ENCODE measurements at regions not wholly inside any gene's neighbourhood (a gene's known extent, or its start where the extent isn't known, plus 50 kb on each side); places are given as distances from the start of the nearest gene placed in this dataset.

DNA sequence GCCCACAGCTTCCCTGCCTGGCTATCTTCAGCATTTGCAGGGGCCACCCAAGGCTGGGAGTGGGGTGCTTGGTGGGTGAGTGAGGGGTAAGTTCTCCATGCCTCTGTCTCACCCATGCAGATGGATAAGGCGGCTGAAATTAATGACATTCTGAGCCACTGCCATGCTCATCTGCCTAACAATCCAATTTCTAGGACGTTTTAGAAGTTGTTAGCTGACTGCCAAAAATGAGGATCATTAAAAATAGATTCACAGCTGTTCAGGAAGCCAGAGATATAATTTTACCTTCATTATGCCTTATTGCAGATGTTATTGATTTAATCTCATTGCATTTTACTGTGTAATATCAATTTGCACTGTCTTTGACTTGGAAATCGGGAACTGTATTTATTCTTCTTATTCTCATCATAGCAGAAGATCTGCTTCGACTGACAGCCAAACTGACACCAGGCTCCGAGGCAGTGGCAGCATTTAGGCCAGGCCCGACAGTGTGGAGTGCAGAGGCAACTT lies 334.4 kb upstream of the NPVF start:
- Histone ChIP-seq H3K36me3 (ENCODE audit: control insufficient read depth, insufficient read depth, low read length) (no peaks in the 10 kb centered on the region), H2AFZ (no peak overlapping the region), H3K9ac (no peak overlapping the region), H3K4me1 (no peaks in the 10 kb centered on the region), H3K4me2 (ENCODE audit: low read length) (no peak overlapping the region), H3K9me3 (ENCODE audit: control insufficient read depth, low read length) (no peaks in the 10 kb centered on the region), H3K4me3 (ENCODE audit: low read depth, low read length) (no peak overlapping the region), H3K27ac (no peak overlapping the region), H3K79me2 (no peaks in the 10 kb centered on the region), H3K27me3 (ENCODE audit: control insufficient read depth, insufficient read depth, low read length) (no peaks in the 10 kb centered on the region)
- TF ChIP-seq, protein P1, sequence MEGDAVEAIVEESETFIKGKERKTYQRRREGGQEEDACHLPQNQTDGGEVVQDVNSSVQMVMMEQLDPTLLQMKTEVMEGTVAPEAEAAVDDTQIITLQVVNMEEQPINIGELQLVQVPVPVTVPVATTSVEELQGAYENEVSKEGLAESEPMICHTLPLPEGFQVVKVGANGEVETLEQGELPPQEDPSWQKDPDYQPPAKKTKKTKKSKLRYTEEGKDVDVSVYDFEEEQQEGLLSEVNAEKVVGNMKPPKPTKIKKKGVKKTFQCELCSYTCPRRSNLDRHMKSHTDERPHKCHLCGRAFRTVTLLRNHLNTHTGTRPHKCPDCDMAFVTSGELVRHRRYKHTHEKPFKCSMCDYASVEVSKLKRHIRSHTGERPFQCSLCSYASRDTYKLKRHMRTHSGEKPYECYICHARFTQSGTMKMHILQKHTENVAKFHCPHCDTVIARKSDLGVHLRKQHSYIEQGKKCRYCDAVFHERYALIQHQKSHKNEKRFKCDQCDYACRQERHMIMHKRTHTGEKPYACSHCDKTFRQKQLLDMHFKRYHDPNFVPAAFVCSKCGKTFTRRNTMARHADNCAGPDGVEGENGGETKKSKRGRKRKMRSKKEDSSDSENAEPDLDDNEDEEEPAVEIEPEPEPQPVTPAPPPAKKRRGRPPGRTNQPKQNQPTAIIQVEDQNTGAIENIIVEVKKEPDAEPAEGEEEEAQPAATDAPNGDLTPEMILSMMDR (IDR thresholded peaks at IDR 0.05) = no peak

DNA sequence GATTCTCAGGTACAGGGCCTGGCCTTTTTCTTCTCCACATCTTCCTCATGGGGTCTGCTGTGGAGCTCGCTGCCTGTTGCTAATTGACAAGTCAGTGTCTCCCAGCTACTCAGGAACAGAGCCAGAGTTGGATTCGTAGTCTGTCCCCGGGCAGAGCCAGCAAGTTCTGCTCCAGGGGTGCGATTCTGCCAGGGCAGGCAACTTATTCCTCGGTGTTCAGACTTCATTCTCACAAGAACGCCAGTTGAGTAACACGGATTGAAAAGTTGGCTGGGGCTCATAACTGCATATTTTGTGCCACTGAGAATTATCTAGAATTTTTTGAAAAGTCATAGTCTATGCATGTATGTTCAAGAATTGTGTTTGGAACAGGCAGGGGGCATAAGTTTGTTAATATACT lies 336.7 kb upstream of the NPVF start:
- no peaks in the 10 kb centered on the region for H3K4me1 ChIP-seq
- no peaks in the 10 kb centered on the region for H3K27me3 ChIP-seq (ENCODE audit: control insufficient read depth, insufficient read depth, low read length)
- H3K4me2 ChIP-seq (ENCODE audit: low read length) = no peak overlapping the region
- no peaks in the 10 kb centered on the region for H3K79me2 ChIP-seq
- no peaks in the 10 kb centered on the region for H3K9me3 ChIP-seq (ENCODE audit: control insufficient read depth, low read length)
- no peaks in the 10 kb centered on the region for H3K36me3 ChIP-seq (ENCODE audit: control insufficient read depth, insufficient read depth, low read length)
- H3K27ac ChIP-seq = no peak overlapping the region
- no peak overlapping the region for H3K4me3 ChIP-seq (ENCODE audit: low read depth, low read length)
- H3K9ac ChIP-seq = no peak overlapping the region
- TF ChIP-seq, protein P1 (IDR thresholded peaks at IDR 0.05) = no peak
- H2AFZ ChIP-seq = no peak overlapping the region

DNA sequence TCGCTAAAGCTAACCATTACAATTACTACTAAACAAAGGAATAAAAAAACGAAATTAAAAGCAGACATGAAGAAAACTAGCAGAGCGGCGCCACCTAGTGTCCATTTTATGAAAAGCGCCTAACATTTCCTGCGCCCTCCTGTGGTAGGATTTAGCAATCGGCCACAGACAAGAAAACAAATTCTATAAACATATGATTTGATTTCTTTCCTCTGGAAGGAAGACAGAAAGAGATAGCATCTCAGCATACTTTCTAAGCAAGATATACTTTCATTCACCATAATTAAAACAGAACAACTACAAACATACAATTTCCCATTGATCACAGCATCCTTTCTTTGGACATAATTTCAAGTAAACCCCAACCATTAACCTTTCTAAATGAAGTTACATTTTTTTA lies 337.7 kb upstream of the NPVF start:
- Histone ChIP-seq H3K4me3 (ENCODE audit: low read depth, low read length) (peak overlapping the region; percentile 29), H2AFZ (no peak overlapping the region), H3K27ac (no peak overlapping the region)

DNA sequence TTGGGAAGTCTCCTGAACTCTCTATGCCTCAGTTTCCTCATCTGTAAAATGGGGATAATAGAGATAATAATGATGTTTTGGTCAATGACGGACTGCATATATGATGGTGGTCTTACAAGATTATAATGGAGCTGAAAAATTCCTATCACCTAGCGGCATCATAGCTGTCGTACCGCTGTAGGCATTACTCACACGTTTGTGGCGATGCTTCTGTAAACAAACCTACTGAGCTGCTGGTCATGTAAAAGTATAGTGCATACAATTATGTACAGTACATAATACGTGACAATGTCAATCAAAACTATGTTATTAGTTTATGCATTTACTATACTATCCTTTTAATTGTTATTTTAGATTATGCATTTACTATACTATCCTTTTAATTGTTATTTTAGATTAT lies 339.1 kb upstream of the NPVF start:
- Histone ChIP-seq H3K36me3 (ENCODE audit: control insufficient read depth, insufficient read depth, low read length) (no peaks in the 10 kb centered on the region), H2AFZ (no peak overlapping the region), H3K27ac (no peak overlapping the region), H3K9me3 (ENCODE audit: control insufficient read depth, low read length) (no peaks in the 10 kb centered on the region), H3K79me2 (no peaks in the 10 kb centered on the region), H3K4me3 (ENCODE audit: low read depth, low read length) (no peak overlapping the region), H3K4me1 (no peaks in the 10 kb centered on the region), H3K27me3 (ENCODE audit: control insufficient read depth, insufficient read depth, low read length) (no peaks in the 10 kb centered on the region), H3K9ac (no peak overlapping the region), H3K4me2 (ENCODE audit: low read length) (no peak overlapping the region)
- TF ChIP-seq, protein P1 (IDR thresholded peaks at IDR 0.05) = no peak

More for the DNA sequence above, 337.7 kb upstream of the NPVF start:
- Histone ChIP-seq H3K36me3 (ENCODE audit: control insufficient read depth, insufficient read depth, low read length) (no peaks in the 10 kb centered on the region), H3K4me2 (ENCODE audit: low read length) (no peak overlapping the region), H3K9me3 (ENCODE audit: control insufficient read depth, low read length) (no peaks in the 10 kb centered on the region), H3K79me2 (no peaks in the 10 kb centered on the region), H3K27me3 (ENCODE audit: control insufficient read depth, insufficient read depth, low read length) (no peaks in the 10 kb centered on the region), H3K9ac (no peak overlapping the region), H3K4me1 (no peaks in the 10 kb centered on the region)
- TF ChIP-seq, protein P1 (IDR thresholded peaks at IDR 0.05) = peak; percentile 100

DNA sequence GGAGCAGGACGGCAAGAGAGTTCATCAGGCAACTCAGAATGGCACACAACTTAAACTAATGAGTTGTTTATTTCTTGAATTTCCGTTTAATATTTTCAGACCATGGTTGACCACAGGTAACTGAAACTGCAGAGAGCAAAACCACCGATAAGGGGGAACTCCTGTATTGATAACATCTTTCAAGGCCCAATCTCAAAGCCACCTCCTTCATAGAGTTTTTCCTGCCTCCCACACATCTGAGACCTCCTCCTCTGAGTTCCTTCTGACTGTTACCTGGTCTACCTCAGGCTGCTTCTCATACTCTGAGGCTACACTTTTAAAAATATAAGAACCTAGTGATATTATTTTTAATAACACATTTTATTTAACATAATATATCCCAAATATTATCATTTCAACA lies 341.5 kb upstream of the NPVF start:
- Histone ChIP-seq H3K36me3 (ENCODE audit: control insufficient read depth, insufficient read depth, low read length) (no peaks in the 10 kb centered on the region), H3K9me3 (ENCODE audit: control insufficient read depth, low read length) (no peaks in the 10 kb centered on the region), H3K27ac (no peak overlapping the region), H2AFZ (no peak overlapping the region), H3K4me2 (ENCODE audit: low read length) (no peak overlapping the region), H3K9ac (no peak overlapping the region), H3K4me3 (ENCODE audit: low read depth, low read length) (no peak overlapping the region), H3K79me2 (no peaks in the 10 kb centered on the region), H3K4me1 (no peaks in the 10 kb centered on the region), H3K27me3 (ENCODE audit: control insufficient read depth, insufficient read depth, low read length) (no peaks in the 10 kb centered on the region)
- TF ChIP-seq, protein P1 (IDR thresholded peaks at IDR 0.05) = no peak
